Naive B cell (primary cell): ENCODE measurements at regions not wholly inside any gene's neighbourhood (a gene's known extent, or its start where the extent isn't known, plus 50 kb on each side); places are given as distances from the start of the nearest gene placed in this dataset.
"Not testable (repeated sequence)": the region's sequence is repeated elsewhere in the genome, so short reads cannot be mapped to it uniquely, and the experiment has no call there.

Source experiments
- ATAC-seq, 2 donors: fragments of 150-1000 bp; cut with Tn5 transposase; 2 replicates each; pipeline ENCODE4 v1.10.0; 2021; ENCODE audit warnings: low read depth in 2 of 2, mild to moderate bottlenecking in 2 of 2, moderate library complexity in 2 of 2
- DNase-seq: peaks from one replicate; pipeline ENCODE4 v3.0.0; 2022
- H3K27ac Mint-ChIP-seq, 6 donors: one replicate each; pipeline ENCODE4 v1.8.0; 2020 to 2022; ENCODE audit warnings: mild to moderate bottlenecking in 6 of 6, mixed read lengths in 6 of 6, moderate library complexity in 5 of 6, inconsistent platforms in 2 of 6
- H3K27me3 Mint-ChIP-seq, 3 donors: one replicate each; pipeline ENCODE4 v1.8.0; 2021 to 2022; ENCODE audit warnings: mixed read lengths in 3 of 3, mild to moderate bottlenecking in 1 of 3
- H3K36me3 Mint-ChIP-seq, 2 donors: one replicate each; pipeline ENCODE4 v1.8.0; 2020 to 2022; ENCODE audit warnings: mixed read lengths in 2 of 2, inconsistent platforms in 1 of 2, mild to moderate bottlenecking in 1 of 2
- H3K4me1 Mint-ChIP-seq, 3 donors: one replicate each; pipeline ENCODE4 v1.8.0; 2020 to 2022; ENCODE audit warnings: mixed read lengths in 3 of 3, inconsistent platforms in 1 of 3, mild to moderate bottlenecking in 1 of 3, moderate library complexity in 1 of 3
- H3K4me3 Mint-ChIP-seq, 8 donors: one replicate each; pipeline ENCODE4 v1.8.0; 2020 to 2022; ENCODE audit warnings: mild to moderate bottlenecking in 8 of 8, mixed read lengths in 8 of 8, moderate library complexity in 8 of 8, inconsistent platforms in 2 of 8
- H3K9me3 Mint-ChIP-seq, 7 donors: one replicate each; pipeline ENCODE4 v1.8.0; 2020 to 2022; ENCODE audit warnings: mixed read lengths in 7 of 7, mild to moderate bottlenecking in 5 of 7, inconsistent platforms in 2 of 7, moderate library complexity in 1 of 7

DNA sequence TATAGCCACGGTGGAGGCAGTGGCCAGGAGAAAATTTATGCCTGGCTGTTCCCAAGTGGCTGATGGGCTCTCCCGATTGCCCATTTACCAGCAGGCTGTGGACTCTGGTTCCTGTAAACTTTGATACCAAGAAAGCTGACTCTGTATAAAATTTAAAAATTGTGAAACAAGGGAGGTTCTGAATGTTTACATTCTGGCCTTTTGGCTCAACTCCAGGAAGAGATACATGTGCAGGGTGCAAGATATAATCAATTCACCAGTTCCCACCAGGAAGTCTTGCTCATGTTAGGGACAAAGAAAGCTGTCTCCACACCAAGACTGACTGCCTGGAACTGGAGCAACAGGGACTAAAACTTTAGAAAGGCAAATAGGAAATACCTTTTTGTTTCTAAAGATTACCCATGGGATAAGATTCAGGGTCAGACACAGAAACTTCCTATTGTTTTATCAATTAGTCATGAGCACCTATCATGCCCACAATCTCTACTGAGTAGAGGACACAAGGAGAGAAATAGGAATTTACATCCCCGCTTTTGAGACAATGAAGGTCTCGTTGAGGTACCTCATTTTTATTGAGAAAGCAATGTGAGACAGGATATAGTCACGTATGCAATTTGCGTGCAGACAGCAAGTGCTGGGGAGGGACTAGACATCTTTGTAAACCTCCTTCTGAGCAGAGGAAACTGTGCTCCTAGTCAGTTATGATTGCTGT, 123.5 kb downstream of the LIPG start:
- Mint-ChIP-seq H3K4me1 (no peaks in the 10 kb centered on the region), H3K27me3 (peaks cover 0 to 26% (median 25%) of the 10 kb centered on the region in 3 donors), H3K9me3 (peaks cover 0 to 3% (median 0%) of the 10 kb centered on the region in 7 donors), H3K36me3 (no peaks in the 10 kb centered on the region), H3K27ac (no peak overlapping the region), H3K4me3 (peak overlapping the region in 1 of 8 donors; percentile 42)
- ATAC-seq (no peak), DNase-seq (no peak)

GRCh38 chr18:49682803-49683190, 120.9 kb downstream of the LIPG start:
- H3K9me3 Mint-ChIP-seq, ATAC-seq, H3K27ac Mint-ChIP-seq, H3K4me1 Mint-ChIP-seq, H3K4me3 Mint-ChIP-seq, DNase-seq, H3K36me3 Mint-ChIP-seq: not testable (repeated sequence)
- H3K27me3 Mint-ChIP-seq, result peaks cover 0 to 26% (median 25%) of the 10 kb centered on the region in 3 donors

GRCh38 chr18:49682173-49682802, 120.4 kb downstream of the LIPG start:
- Mint-ChIP-seq H3K27me3 (peaks cover 0 to 26% (median 25%) of the 10 kb centered on the region in 3 donors), H3K9me3 (peaks cover 0 to 3% (median 0%) of the 10 kb centered on the region in 7 donors), H3K4me1 (peaks cover 0 to 5% (median 4%) of the 10 kb centered on the region in 3 donors), H3K36me3 (no peaks in the 10 kb centered on the region), H3K27ac (no peak overlapping the region), H3K4me3 (no peak overlapping the region)
- DNase-seq (no peak), ATAC-seq (no peak)

GRCh38 chr18:49681387-49681786, 119.5 kb downstream of the LIPG start:
- no peak for ATAC-seq
- no peak for DNase-seq
- peaks cover 0 to 26% (median 25%) of the 10 kb centered on the region in 3 donors for H3K27me3 Mint-ChIP-seq
- no peaks in the 10 kb centered on the region for H3K36me3 Mint-ChIP-seq
- no peak overlapping the region for H3K4me3 Mint-ChIP-seq
- H3K27ac Mint-ChIP-seq, result no peak overlapping the region
- peaks cover 0 to 5% (median 4%) of the 10 kb centered on the region in 3 donors for H3K4me1 Mint-ChIP-seq
- H3K9me3 Mint-ChIP-seq, result peaks cover 0 to 3% (median 0%) of the 10 kb centered on the region in 7 donors

DNA sequence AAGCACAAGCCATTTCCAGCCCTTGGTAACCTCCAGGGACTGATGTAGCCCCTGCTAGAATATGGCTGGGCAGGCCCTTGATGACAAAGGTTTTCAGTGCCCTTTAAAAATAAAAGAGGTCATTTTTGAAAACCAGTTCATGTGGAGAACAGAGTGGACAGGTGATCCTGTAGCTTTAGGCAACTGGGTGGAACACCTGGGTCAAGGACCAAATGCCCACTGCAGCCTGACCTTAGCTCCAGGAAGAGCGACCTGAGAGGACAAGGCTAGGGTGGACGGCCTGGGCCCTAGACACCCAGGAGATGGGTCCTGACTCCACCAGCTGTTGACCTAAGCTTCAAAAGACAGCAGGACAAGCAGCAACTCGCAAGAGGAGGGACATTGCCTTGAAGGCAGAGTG, 116.6 kb downstream of the LIPG start:
- no peak for ATAC-seq
- no peaks in the 10 kb centered on the region for H3K9me3 Mint-ChIP-seq
- peaks cover 0 to 13% (median 13%) of the 10 kb centered on the region in 3 donors for H3K27me3 Mint-ChIP-seq
- no peak overlapping the region for H3K27ac Mint-ChIP-seq
- H3K4me3 Mint-ChIP-seq, result no peak overlapping the region
- no peaks in the 10 kb centered on the region for H3K36me3 Mint-ChIP-seq
- no peak for DNase-seq
- peaks cover 0 to 5% (median 4%) of the 10 kb centered on the region in 3 donors for H3K4me1 Mint-ChIP-seq

DNA sequence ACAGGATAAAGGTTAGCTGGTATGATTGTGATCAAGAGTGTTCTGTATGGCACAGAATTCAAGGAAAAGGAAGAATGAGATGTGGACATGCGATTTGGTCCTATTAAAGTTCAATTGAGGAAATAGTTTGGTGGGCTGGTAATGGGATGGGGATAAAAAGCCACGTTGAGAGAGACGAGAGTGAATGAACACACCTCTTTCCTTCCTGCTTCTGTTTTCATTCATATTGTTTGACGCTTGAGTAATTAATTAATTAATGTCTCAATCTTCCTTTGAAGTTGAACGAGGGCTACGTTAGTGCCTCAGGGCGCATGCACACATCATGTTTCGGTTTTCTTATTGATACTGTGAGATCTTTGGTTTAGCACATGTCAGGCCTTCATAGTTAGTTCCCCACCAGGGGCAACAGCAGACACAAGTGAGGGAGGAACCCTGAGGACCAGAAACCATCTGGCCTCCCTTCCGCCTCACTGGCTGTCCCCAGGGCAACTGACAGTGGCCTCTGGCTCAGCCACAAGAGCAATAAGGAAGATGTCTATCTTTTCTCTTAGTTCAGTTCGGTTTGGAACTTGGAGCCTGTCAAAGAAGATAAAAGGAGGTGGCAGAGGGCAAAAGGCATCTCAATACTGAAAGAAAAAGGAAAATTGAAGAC, 116.0 kb downstream of the LIPG start:
- Mint-ChIP-seq H3K27ac (no peak overlapping the region), H3K4me1 (peaks cover 0 to 5% (median 4%) of the 10 kb centered on the region in 3 donors), H3K4me3 (no peak overlapping the region), H3K36me3 (no peaks in the 10 kb centered on the region), H3K27me3 (peaks cover 0 to 13% (median 13%) of the 10 kb centered on the region in 3 donors), H3K9me3 (no peaks in the 10 kb centered on the region)
- DNase-seq, result no peak
- no peak for ATAC-seq

DNA sequence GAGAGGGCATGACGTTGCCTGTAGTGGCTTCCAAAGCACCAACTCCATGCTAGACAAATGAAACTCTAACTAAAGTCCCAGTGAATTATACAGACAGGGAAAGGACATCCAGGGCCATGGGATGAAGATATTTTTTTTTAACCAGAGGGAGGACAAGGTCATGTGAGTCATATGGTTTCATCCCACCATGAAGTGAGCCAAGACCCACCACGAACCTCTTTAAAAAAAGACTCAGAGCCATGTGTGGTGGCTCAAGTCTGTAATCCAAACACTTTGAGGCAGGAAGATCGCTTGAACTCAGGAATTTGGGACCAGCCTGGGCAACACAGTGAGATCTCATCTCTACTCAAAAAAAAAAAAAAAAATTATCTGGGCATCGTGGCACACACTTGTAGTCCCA, 115.2 kb downstream of the LIPG start:
- ATAC-seq (no peak), DNase-seq (no peak)
- H3K36me3 Mint-ChIP-seq, result no peaks in the 10 kb centered on the region
- peaks cover 0 to 5% (median 4%) of the 10 kb centered on the region in 3 donors for H3K4me1 Mint-ChIP-seq
- H3K27ac Mint-ChIP-seq, result no peak overlapping the region
- peaks cover 0 to 9% (median 8%) of the 10 kb centered on the region in 3 donors for H3K27me3 Mint-ChIP-seq
- H3K4me3 Mint-ChIP-seq, result no peak overlapping the region
- H3K9me3 Mint-ChIP-seq, result no peaks in the 10 kb centered on the region

GRCh38 chr18:49673281-49673680, 111.4 kb downstream of the LIPG start:
- Mint-ChIP-seq H3K27me3 (peaks cover 4 to 22% (median 9%) of the 10 kb centered on the region in 3 donors), H3K36me3 (no peaks in the 10 kb centered on the region), H3K27ac (no peak overlapping the region), H3K9me3 (peaks cover 0 to 9% (median 4%) of the 10 kb centered on the region in 7 donors), H3K4me3 (no peak overlapping the region), H3K4me1 (peaks cover 0 to 5% (median 4%) of the 10 kb centered on the region in 3 donors)
- DNase-seq, result no peak
- no peak for ATAC-seq

DNA sequence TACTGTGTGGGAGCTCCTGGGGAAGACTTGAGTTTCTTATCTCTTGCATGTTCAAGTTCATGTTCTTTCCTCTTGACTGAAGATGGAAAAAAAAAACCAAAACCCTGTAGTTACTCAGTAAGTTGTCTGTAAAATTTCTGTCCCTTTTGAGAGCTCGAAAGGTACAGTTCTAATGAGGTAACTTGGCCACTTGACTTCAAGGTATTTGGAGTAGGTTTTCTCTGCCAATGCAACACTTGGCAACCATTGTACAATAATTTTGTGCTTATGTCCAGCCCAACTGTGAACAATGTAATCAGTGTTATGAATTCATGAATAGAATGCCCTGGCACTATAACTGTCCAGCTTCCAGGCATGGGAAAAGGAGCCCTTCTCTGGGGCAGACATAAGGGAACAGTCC, 111.0 kb downstream of the LIPG start:
- DNase-seq, result no peak
- no peak overlapping the region for H3K4me3 Mint-ChIP-seq
- peaks cover 0 to 9% (median 4%) of the 10 kb centered on the region in 7 donors for H3K9me3 Mint-ChIP-seq
- no peak for ATAC-seq
- H3K27me3 Mint-ChIP-seq, result peaks cover 4 to 26% (median 10%) of the 10 kb centered on the region in 3 donors
- peaks cover 0 to under 1% (median under 1%) of the 10 kb centered on the region in 3 donors for H3K4me1 Mint-ChIP-seq
- no peak overlapping the region for H3K27ac Mint-ChIP-seq
- no peaks in the 10 kb centered on the region for H3K36me3 Mint-ChIP-seq

GRCh38 chr18:49669403-49669802, 107.5 kb downstream of the LIPG start:
- H3K27ac Mint-ChIP-seq, result no peak overlapping the region

DNA sequence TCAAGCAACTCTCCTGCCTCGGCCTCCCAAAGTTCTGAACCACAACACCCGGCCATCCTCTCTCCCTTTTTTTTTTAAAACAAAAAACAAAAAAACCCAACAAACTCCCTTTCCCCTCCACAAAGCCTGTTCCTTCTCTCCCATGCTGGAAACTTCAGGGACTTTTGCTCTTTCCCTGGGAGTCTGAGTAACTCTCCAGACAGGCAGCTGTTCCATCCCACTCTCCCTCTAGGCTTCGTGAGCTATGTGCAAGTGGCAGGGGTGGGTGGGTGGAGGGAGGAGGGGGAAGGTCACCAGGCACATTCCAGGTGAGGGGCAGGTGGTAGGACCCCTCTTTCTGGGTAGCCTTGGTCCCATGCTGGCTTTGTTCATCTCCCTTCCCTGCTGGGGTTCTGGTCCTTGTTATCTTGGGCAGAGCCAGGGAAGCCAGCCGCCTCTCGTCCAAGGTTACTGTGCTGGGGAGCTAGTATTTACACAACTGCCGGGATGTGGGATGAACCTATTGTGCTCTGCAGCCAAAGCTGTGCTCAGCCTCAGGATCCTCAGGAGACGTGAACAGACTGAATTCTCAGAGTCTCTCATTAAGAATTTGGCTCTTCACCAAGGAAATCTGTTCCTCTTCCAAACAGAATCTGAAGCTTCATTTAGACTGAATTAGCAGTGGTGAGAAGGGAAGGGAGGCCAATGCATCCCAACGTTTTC, 106.9 kb downstream of the LIPG start:
- peaks cover 0 to 9% (median 4%) of the 10 kb centered on the region in 7 donors for H3K9me3 Mint-ChIP-seq
- no peak overlapping the region for H3K4me3 Mint-ChIP-seq
- no peaks in the 10 kb centered on the region for H3K4me1 Mint-ChIP-seq
- DNase-seq (no peak), ATAC-seq (no peak)
- peak overlapping the region in 1 of 6 donors; percentile 34 for H3K27ac Mint-ChIP-seq
- peaks cover 14 to 51% (median 23%) of the 10 kb centered on the region in 3 donors for H3K27me3 Mint-ChIP-seq
- H3K36me3 Mint-ChIP-seq, result no peaks in the 10 kb centered on the region

More at GRCh38 chr18:49669403-49669802, 107.5 kb downstream of the LIPG start:
- DNase-seq (no peak), ATAC-seq (no peak)
- Mint-ChIP-seq H3K27me3 (peaks cover 14 to 51% (median 24%) of the 10 kb centered on the region in 3 donors), H3K36me3 (no peaks in the 10 kb centered on the region), H3K4me3 (no peak overlapping the region), H3K4me1 (no peaks in the 10 kb centered on the region), H3K9me3 (peaks cover 0 to 9% (median 4%) of the 10 kb centered on the region in 7 donors)

DNA sequence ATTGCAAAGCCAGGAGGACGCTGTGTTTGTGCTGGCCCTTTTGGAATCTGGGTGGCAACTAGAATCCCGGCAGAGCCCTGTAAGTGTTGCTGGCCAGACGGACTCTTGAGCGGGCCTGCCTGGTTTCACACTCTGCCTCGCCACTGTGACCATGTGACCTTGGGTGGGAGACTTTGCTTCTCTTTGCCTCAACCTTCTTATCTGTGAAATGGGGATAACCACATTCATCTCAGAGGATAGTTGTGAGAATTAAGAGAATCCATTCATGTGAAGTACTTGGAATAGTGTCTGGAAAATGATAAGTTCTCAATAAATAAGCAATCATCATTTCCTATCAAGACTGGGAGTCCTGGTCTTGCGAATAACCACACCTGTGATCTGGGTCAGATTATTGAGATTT, 105.6 kb downstream of the LIPG start:
- Mint-ChIP-seq H3K4me1 (no peaks in the 10 kb centered on the region), H3K27ac (no peak overlapping the region), H3K4me3 (no peak overlapping the region), H3K9me3 (peaks cover 0 to 9% (median 4%) of the 10 kb centered on the region in 7 donors), H3K27me3 (peaks cover 14 to 55% (median 23%) of the 10 kb centered on the region in 3 donors), H3K36me3 (no peaks in the 10 kb centered on the region)
- DNase-seq (no peak), ATAC-seq (no peak)
